CD4-positive, alpha-beta T cell treated with Interleukin-15 for 4 hours (primary cell): ENCODE measurements at regions not wholly inside any gene's neighbourhood (a gene's known extent, or its start where the extent isn't known, plus 50 kb on each side); places are given as distances from the start of the nearest gene placed in this dataset.

ENCODE experiments used
- DNase-seq: peaks from one replicate; pipeline ENCODE4 v3.0.0-alpha.2; 2020; ENCODE audit warnings: low spot score

- DNase-seq, result no peak
Measured at GRCh38 chr15:35657679-35658311, 111.8 kb upstream of the DPH6 start.

- no peak for DNase-seq
Measured at GRCh38 chr15:35663956-35664355, 118.0 kb upstream of the DPH6 start.

- no peak for DNase-seq
Measured at GRCh38 chr15:35665896-35666536, 120.1 kb upstream of the DPH6 start.

GRCh38 chr15:35667908-35668307 is 121.9 kb upstream of the DPH6 start:
- DNase-seq, result no peak

GRCh38 chr15:35669021-35669420 is 123.1 kb upstream of the DPH6 start:
- DNase-seq, result no peak

GRCh38 chr15:35669432-35670045 is 123.6 kb upstream of the DPH6 start:
- DNase-seq, result no peak

GRCh38 chr15:35671197-35671596 is 125.2 kb upstream of the DPH6 start:
- no peak for DNase-seq

GRCh38 chr15:35671981-35672380 is 126.0 kb upstream of the DPH6 start:
- DNase-seq, result no peak

- no peak for DNase-seq
Measured at GRCh38 chr15:35673093-35673684, 127.2 kb upstream of the DPH6 start.

- no peak for DNase-seq
Measured at GRCh38 chr15:35674873-35675781, 129.2 kb upstream of the DPH6 start.

- no peak for DNase-seq
Measured at GRCh38 chr15:35678774-35679173, 132.8 kb upstream of the DPH6 start.

GRCh38 chr15:35679186-35679585 is 133.2 kb upstream of the DPH6 start:
- no peak for DNase-seq

- DNase-seq, result no peak
Measured at GRCh38 chr15:35680951-35681350, 135.0 kb upstream of the DPH6 start.

GRCh38 chr15:35686347-35686746 is 140.4 kb upstream of the DPH6 start:
- no peak for DNase-seq

- no peak for DNase-seq
Measured at GRCh38 chr15:35689266-35689665, 143.3 kb upstream of the DPH6 start.

GRCh38 chr15:35690089-35690488 is 144.1 kb upstream of the DPH6 start:
- DNase-seq, result no peak

GRCh38 chr15:35690698-35691116 is 144.7 kb upstream of the DPH6 start:
- no peak for DNase-seq

GRCh38 chr15:35691173-35691761 is 145.3 kb upstream of the DPH6 start:
- no peak for DNase-seq

- no peak for DNase-seq
Measured at GRCh38 chr15:35691891-35692867, 146.2 kb upstream of the DPH6 start.

GRCh38 chr15:35693286-35693685 is 147.3 kb upstream of the DPH6 start:
- DNase-seq, result no peak

GRCh38 chr15:35693886-35694285 is 147.9 kb upstream of the DPH6 start:
- no peak for DNase-seq
